Ovary (tissue), 7 donors: ENCODE measurements at regions not wholly inside any gene's neighbourhood (a gene's known extent, or its start where the extent isn't known, plus 50 kb on each side); places are given as distances from the start of the nearest gene placed in this dataset.

ENCODE experiments used
- DNase-seq, 5 donors: peaks; one replicate each; pipeline ENCODE4 v3.0.0-alpha.2; 2019 to 2020
- H3K27ac ChIP-seq, 2 donors: fragments of 200-600 bp; one replicate each; pipeline versions ENCODE4 v1.5.1 to v1.8.0; 2019 to 2022
- H3K27me3 ChIP-seq: fragments of 200-600 bp; one replicate; pipeline ENCODE4 v1.8.0; 2022
- H3K36me3 ChIP-seq: fragments of 200-600 bp; sonication (generic); one replicate; pipeline ENCODE4 v1.5.1; 2019
- H3K4me1 ChIP-seq: one replicate; pipeline ENCODE4 v1.8.1; 2013; ENCODE audit warnings: mild to moderate bottlenecking, moderate library complexity; ENCODE audit not compliant: insufficient read depth
- H3K4me3 ChIP-seq: fragments of 200-600 bp; sonication (generic); one replicate; pipeline ENCODE4 v1.5.1; 2017
- H3K9me3 ChIP-seq, 2 donors: fragments of 200-600 bp in 1 of 2; sonication (generic) in 1 of 2; one replicate each; pipeline versions ENCODE4 v1.5.1 to v1.8.1; 2013 to 2019; ENCODE audit warnings: mild to moderate bottlenecking in 1 of 2, moderate library complexity in 1 of 2
- EP300 ChIP-seq: sonication (generic); formaldehyde crosslinking; IDR thresholded peaks from one replicate; pipeline ENCODE4 v1.6.1; 2017; ENCODE audit warnings: antibody characterized with exemption
- POLR2A ChIP-seq: fragments of 450-650 bp; IDR thresholded peaks from one replicate; pipeline ENCODE4 v1.6.1; 2017; ENCODE audit warnings: antibody characterized with exemption, mild to moderate bottlenecking, moderate library complexity
- WGBS, 3 donors: extraction: QIAGEN DNeasy Blood & Tissue Kit in 1 of 3; methylation state at CpG; one replicate each; pipeline versions ENCODE4 v1.1.5 to v1.1.7; 2013 to 2017; 5-methylcytosine and 5-hydroxymethylcytosine counted together
- intact Hi-C, 4 donors: fragments of 100-400 bp; cut with DNase I; formaldehyde crosslinking; loops; one replicate each; pipeline versions ENCODE4 v1.11.0 to v1.15.1; 2022 to 2023
- TF ChIP-seq, protein P1 (sequence below), 3 donors: fragments of 450-650 bp in 2 of 3; fragments of 200-600 bp in 1 of 3; IDR thresholded peaks; one replicate each; pipeline versions ENCODE4 v1.5.1 to v1.8.0; 2016 to 2022; ENCODE audit warnings: antibody characterized with exemption in 3 of 3, mild to moderate bottlenecking in 1 of 3
- donor health status: DM: no; HTN: no; CAD: no; lungs with moderate emphysema.
- donor health status: DM: no; HTN: no; CAD: no.
- donor health status: Bipolar disorder and iron deficiency.
- donor health status: DM: no; HTN: no; CAD: no.
- donor health status: DM: yes; HTN: yes; CAD: no.

DNA sequence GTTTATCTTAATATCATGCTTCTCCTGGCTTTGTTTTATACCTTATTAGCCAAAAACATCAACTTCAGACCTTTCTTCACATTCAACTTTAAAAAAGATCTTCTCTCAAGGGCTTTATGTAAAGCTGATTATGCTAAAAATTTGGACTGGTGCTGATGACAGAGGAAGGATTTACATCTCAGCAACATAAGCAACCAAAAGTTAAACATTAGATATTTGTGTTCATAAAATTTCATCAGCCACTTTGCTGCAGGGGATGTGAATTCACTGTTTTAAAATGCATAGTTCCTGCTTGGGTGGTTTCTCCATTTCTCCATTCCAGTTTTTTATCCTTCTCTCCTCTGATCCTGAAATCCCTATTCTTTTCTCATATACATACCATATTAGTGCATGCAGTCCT is 398.6 kb upstream of the DDI1 start:
- peaks cover 1% of the 10 kb centered on the region for H3K4me1 ChIP-seq
- intact Hi-C loops = no loop called here
- H3K36me3 ChIP-seq = no peaks in the 10 kb centered on the region
- no peak overlapping the region for H3K27ac ChIP-seq
- no peak for DNase-seq
- H3K9me3 ChIP-seq = no peaks in the 10 kb centered on the region
- TF ChIP-seq POLR2A (no peak), EP300 (no peak)
- TF ChIP-seq, protein P1, sequence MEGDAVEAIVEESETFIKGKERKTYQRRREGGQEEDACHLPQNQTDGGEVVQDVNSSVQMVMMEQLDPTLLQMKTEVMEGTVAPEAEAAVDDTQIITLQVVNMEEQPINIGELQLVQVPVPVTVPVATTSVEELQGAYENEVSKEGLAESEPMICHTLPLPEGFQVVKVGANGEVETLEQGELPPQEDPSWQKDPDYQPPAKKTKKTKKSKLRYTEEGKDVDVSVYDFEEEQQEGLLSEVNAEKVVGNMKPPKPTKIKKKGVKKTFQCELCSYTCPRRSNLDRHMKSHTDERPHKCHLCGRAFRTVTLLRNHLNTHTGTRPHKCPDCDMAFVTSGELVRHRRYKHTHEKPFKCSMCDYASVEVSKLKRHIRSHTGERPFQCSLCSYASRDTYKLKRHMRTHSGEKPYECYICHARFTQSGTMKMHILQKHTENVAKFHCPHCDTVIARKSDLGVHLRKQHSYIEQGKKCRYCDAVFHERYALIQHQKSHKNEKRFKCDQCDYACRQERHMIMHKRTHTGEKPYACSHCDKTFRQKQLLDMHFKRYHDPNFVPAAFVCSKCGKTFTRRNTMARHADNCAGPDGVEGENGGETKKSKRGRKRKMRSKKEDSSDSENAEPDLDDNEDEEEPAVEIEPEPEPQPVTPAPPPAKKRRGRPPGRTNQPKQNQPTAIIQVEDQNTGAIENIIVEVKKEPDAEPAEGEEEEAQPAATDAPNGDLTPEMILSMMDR (IDR thresholded peaks at IDR 0.05) = no peak
- no peaks in the 10 kb centered on the region for H3K27me3 ChIP-seq
- no peak overlapping the region for H3K4me3 ChIP-seq

DNA sequence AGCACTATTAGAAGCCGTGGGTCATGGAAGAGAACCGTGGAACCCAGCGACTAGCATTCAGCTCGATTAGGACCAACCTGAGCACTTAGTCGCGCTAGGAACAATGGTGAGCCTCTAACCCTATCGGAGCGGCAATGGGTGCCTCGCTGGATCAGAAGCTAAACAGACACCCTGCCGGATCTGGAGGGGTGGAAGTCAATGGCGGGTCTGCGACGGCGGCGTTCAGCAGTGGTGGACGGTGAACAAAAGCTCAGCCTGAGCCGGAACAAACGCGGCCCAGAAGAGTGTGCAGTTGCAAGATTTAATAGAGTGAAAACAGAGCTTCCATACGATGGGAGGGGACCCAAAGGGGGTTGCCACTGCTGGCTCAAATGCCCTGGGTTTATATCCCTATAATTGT is 391.8 kb upstream of the DDI1 start:
- Histone ChIP-seq H3K27me3 (no peaks in the 10 kb centered on the region), H3K4me3 (no peak overlapping the region), H3K4me1 (no peaks in the 10 kb centered on the region), H3K27ac (no peak overlapping the region), H3K9me3 (no peaks in the 10 kb centered on the region), H3K36me3 (no peaks in the 10 kb centered on the region)
- TF ChIP-seq, protein P1 (IDR thresholded peaks at IDR 0.05) = no peak
- no peak for TF ChIP-seq EP300
- TF ChIP-seq POLR2A = no peak
- intact Hi-C loops = no loop called here
- WGBS, 3 donors = 92 to 95% (median 92%) methylated on average over 20 of the region's 20 CpGs
- DNase-seq = no peak

DNA sequence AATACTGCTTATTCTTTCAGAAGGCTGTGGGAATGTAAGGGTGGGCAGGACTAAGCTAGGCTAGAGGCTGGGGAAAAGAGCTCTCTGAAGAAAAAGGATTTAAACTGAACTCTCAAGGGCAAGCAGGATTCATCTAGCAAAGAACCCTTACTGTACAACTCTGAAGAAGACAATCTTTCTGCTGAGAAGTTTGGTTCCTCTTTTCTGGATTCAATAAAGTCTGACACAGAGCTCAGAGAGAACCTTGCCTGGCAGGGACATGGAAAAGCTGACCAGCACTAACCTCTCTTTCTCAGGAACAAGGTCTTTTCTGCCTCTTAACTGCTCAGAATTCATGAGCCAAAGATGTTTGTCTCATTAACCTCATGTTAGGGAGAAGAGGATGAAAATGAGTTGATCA is 388.4 kb upstream of the DDI1 start:
- no peak overlapping the region for H3K27ac ChIP-seq
- H3K4me1 ChIP-seq = no peaks in the 10 kb centered on the region
- no peaks in the 10 kb centered on the region for H3K9me3 ChIP-seq
- no peak for DNase-seq
- H3K36me3 ChIP-seq = no peaks in the 10 kb centered on the region
- intact Hi-C loops = no loop called here
- no peaks in the 10 kb centered on the region for H3K27me3 ChIP-seq
- H3K4me3 ChIP-seq = no peak overlapping the region
- TF ChIP-seq POLR2A (no peak), EP300 (no peak)
- TF ChIP-seq, protein P1 (IDR thresholded peaks at IDR 0.05) = no peak

DNA sequence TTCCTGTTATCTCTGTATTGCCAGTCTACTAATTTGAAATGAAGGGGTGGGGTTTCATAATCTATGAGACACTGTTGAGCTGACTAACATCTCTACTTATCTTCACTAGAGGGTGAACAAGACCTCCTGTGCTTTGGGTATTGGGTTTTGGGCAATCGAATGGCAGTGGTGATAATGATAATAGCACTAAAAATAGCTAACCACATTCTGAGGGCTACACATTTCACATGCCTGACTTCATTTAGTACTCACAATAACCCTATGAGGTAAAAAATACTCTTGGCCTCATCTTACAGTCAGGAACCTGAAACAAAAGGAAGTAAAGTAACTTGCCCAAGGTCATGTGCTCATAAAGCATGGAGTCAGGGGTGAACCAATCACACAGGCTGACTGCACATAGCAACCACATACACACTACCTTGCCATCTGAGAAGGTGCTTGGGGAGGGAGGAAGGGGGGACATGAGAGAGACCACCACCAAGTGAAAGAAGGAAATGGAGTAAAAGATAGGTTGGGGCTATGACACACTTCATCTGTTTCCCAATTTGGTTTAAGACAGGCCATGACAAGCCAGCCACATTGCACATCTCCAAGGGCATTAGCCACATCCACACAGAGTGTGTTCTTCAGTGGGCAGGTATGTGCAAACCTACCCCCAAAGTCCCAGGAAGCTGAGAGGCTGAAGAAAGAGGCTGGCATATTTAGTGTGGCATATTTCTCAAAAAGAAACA is 387.6 kb upstream of the DDI1 start:
- no peaks in the 10 kb centered on the region for H3K27me3 ChIP-seq
- 69 to 93% (median 83%) methylated on average over 1 of the region's 1 CpG for WGBS, 3 donors
- H3K9me3 ChIP-seq = no peaks in the 10 kb centered on the region
- no peak for DNase-seq
- no peak overlapping the region for H3K27ac ChIP-seq
- TF ChIP-seq POLR2A = no peak
- TF ChIP-seq, protein P1 (IDR thresholded peaks at IDR 0.05) = no peak
- TF ChIP-seq EP300 = no peak
- intact Hi-C loops = no loop called here
- no peaks in the 10 kb centered on the region for H3K4me1 ChIP-seq
- no peaks in the 10 kb centered on the region for H3K36me3 ChIP-seq
- no peak overlapping the region for H3K4me3 ChIP-seq
